ENCODE measurements at regions not wholly inside any gene's neighbourhood (a gene's known extent, or its start where the extent isn't known, plus 50 kb on each side); places are given as distances from the start of the nearest gene placed in this dataset.

DNA sequence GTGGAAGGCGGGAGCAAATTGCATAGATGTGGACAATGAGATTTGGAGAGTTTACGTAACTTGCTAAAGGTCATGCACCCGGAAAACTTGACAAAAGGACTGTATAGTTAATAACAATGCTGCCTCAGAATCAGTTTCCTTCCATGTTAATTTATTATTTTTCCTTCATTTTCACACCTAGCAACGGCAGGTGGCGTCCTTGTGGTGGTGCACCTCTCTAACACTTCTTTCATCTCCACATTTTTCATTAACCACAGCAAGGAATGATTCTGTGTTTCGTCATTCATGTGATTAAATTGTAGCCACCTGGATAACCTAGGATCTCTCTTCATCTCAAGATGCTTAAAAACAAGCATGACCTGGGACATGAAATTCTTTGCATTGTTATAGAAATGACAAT lies 2133.0 kb downstream of the NCAM2 start:
- ATAC-seq, result no peak
- H3K9me2 ChIP-seq (ENCODE audit: insufficient read depth), result no peaks in the 10 kb centered on the region
- RAD21 ChIA-PET (ENCODE audit: low non-redundant PET in 1 of 2, low total read pairs in 2 of 2, uncharacterized antibody in 2 of 2, unreplicated experiment in 2 of 2), result no interaction called here
- no peaks in the 10 kb centered on the region for H3K79me2 ChIP-seq (ENCODE audit: insufficient read depth, low read length)
- no peak overlapping the region for H3K27ac ChIP-seq (ENCODE audit: low read depth, low read length)
- no peak overlapping the region for H3K9ac ChIP-seq (ENCODE audit: low read length)
- DNase-seq (ENCODE audit: low read depth, low spot score), result no peak
- BruUV-seq (replicated peaks), result no TSS peak
- POLR2A ChIA-PET, result no interaction called here
- TF ChIP-seq, protein P1, sequence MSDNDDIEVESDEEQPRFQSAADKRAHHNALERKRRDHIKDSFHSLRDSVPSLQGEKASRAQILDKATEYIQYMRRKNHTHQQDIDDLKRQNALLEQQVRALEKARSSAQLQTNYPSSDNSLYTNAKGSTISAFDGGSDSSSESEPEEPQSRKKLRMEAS (IDR thresholded peaks at IDR 0.05), result no peak
- TF ChIP-seq, protein P2, sequence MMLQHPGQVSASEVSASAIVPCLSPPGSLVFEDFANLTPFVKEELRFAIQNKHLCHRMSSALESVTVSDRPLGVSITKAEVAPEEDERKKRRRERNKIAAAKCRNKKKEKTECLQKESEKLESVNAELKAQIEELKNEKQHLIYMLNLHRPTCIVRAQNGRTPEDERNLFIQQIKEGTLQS (IDR thresholded peaks at IDR 0.05), result no peak
- TF ChIP-seq, protein P3, sequence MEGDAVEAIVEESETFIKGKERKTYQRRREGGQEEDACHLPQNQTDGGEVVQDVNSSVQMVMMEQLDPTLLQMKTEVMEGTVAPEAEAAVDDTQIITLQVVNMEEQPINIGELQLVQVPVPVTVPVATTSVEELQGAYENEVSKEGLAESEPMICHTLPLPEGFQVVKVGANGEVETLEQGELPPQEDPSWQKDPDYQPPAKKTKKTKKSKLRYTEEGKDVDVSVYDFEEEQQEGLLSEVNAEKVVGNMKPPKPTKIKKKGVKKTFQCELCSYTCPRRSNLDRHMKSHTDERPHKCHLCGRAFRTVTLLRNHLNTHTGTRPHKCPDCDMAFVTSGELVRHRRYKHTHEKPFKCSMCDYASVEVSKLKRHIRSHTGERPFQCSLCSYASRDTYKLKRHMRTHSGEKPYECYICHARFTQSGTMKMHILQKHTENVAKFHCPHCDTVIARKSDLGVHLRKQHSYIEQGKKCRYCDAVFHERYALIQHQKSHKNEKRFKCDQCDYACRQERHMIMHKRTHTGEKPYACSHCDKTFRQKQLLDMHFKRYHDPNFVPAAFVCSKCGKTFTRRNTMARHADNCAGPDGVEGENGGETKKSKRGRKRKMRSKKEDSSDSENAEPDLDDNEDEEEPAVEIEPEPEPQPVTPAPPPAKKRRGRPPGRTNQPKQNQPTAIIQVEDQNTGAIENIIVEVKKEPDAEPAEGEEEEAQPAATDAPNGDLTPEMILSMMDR (IDR thresholded peaks at IDR 0.05 in 2 of 3, conservative IDR thresholded peaks at IDR 0.05 in 1 of 3; ENCODE audit: borderline replicate concordance in 1 of 3, insufficient read depth in 1 of 3, low read depth in 2 of 3, low read length in 2 of 3), result no peak
- TF ChIP-seq RAD21 (IDR thresholded peaks at IDR 0.05; ENCODE audit: low read depth) (no peak), EZH2 (IDR thresholded peaks at IDR 0.05) (no peak), ZFX (IDR thresholded peaks at IDR 0.05) (no peak), SP1 (IDR thresholded peaks at IDR 0.05; ENCODE audit: low read depth) (no peak), TCF7L2 (IDR thresholded peaks at IDR 0.05; ENCODE audit: borderline replicate concordance, extremely low read depth, insufficient read depth, insufficient read length) (no peak), SRF (IDR thresholded peaks at IDR 0.05; ENCODE audit: low read depth) (no peak), YY1 (IDR thresholded peaks at IDR 0.05; ENCODE audit: extremely low read depth, insufficient replicate concordance, low read depth, low read length) (no peak), ELF1 (IDR thresholded peaks at IDR 0.05; ENCODE audit: borderline replicate concordance, low read depth) (no peak), SIN3A (IDR thresholded peaks at IDR 0.05; ENCODE audit: low read depth) (no peak), CEBPB (IDR thresholded peaks at IDR 0.05; ENCODE audit: low read depth) (no peak)
- TF ChIP-seq, protein P4, sequence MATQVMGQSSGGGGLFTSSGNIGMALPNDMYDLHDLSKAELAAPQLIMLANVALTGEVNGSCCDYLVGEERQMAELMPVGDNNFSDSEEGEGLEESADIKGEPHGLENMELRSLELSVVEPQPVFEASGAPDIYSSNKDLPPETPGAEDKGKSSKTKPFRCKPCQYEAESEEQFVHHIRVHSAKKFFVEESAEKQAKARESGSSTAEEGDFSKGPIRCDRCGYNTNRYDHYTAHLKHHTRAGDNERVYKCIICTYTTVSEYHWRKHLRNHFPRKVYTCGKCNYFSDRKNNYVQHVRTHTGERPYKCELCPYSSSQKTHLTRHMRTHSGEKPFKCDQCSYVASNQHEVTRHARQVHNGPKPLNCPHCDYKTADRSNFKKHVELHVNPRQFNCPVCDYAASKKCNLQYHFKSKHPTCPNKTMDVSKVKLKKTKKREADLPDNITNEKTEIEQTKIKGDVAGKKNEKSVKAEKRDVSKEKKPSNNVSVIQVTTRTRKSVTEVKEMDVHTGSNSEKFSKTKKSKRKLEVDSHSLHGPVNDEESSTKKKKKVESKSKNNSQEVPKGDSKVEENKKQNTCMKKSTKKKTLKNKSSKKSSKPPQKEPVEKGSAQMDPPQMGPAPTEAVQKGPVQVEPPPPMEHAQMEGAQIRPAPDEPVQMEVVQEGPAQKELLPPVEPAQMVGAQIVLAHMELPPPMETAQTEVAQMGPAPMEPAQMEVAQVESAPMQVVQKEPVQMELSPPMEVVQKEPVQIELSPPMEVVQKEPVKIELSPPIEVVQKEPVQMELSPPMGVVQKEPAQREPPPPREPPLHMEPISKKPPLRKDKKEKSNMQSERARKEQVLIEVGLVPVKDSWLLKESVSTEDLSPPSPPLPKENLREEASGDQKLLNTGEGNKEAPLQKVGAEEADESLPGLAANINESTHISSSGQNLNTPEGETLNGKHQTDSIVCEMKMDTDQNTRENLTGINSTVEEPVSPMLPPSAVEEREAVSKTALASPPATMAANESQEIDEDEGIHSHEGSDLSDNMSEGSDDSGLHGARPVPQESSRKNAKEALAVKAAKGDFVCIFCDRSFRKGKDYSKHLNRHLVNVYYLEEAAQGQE (IDR thresholded peaks at IDR 0.05; ENCODE audit: low read depth), result no peak
- no peaks in the 10 kb centered on the region for H3K27me3 ChIP-seq (ENCODE audit: insufficient read depth, low read length)
- no peak overlapping the region for H2AFZ ChIP-seq (ENCODE audit: low read depth, low read length, poor library complexity, severe bottlenecking)
- H3K9me3 ChIP-seq (ENCODE audit: control insufficient read depth in 1 of 2, insufficient read depth in 1 of 2, low read depth in 1 of 2, low read length in 2 of 2), result peaks cover 11 to 21% of the 10 kb centered on the region in 2 experiments; a peak in 2 of 4 replicates
- CTCF ChIA-PET, result no interaction called here
- no peaks in the 10 kb centered on the region for H3K4me1 ChIP-seq (ENCODE audit: control insufficient read depth in 1 of 2, insufficient read depth in 2 of 2, low read length in 2 of 2)
- H3K36me3 ChIP-seq (ENCODE audit: control insufficient read depth in 1 of 2, insufficient read depth in 2 of 2, low read length in 2 of 2), result no peaks in the 10 kb centered on the region
- intact Hi-C loops (cut with micrococcal nuclease), result no loop called here
- no peak overlapping the region for H3K4me3 ChIP-seq (replicated peaks in 1 of 2; ENCODE audit: low read depth in 1 of 2, low read length in 2 of 2)
- H3K4me2 ChIP-seq (ENCODE audit: low read length), result no peak overlapping the region
- no peaks in the 10 kb centered on the region for H4K20me1 ChIP-seq (ENCODE audit: insufficient read depth)

Measured in HCT116 (cell line).